Mesothelial cell of epicardium (in vitro differentiated cells): ENCODE measurements at regions not wholly inside any gene's neighbourhood (a gene's known extent, or its start where the extent isn't known, plus 50 kb on each side); places are given as distances from the start of the nearest gene placed in this dataset.

Source experiments
- DNase-seq, 2 experiments: peaks; one replicate each; pipeline ENCODE4 v3.0.0; 2021; ENCODE audit warnings: low spot score in 2 of 2; ENCODE audit not compliant: unreplicated experiment in 2 of 2
- H3K27ac Mint-ChIP-seq: 2 replicates; pipeline ENCODE4 v1.8.0; 2021; ENCODE audit warnings: mixed read lengths
- H3K27me3 Mint-ChIP-seq: 2 replicates; pipeline ENCODE4 v1.8.0; 2021; ENCODE audit warnings: low read depth, mixed read lengths
- H3K36me3 Mint-ChIP-seq: 2 replicates; pipeline ENCODE4 v1.8.0; 2021; ENCODE audit warnings: mixed read lengths
- H3K4me1 Mint-ChIP-seq: 2 replicates; pipeline ENCODE4 v1.8.0; 2021; ENCODE audit warnings: mixed read lengths
- H3K4me3 Mint-ChIP-seq: 2 replicates; pipeline ENCODE4 v1.8.0; 2021; ENCODE audit warnings: mild to moderate bottlenecking, moderate library complexity, mixed read lengths
- H3K9me3 Mint-ChIP-seq: 2 replicates; pipeline ENCODE4 v1.8.0; 2021; ENCODE audit warnings: mixed read lengths
- CTCF ChIP-seq: fragments of 200-600 bp; sonication (generic); IDR thresholded peaks from one replicate; pipeline ENCODE4 v1.5.0; 2021; ENCODE audit warnings: antibody characterized with exemption; ENCODE audit not compliant: unreplicated experiment

GRCh38 chr21:35370671-35371070 lies 321.6 kb upstream of the RUNX1 start:
- no peak for TF ChIP-seq CTCF
- Mint-ChIP-seq H3K4me1 (peaks cover 9% of the 10 kb centered on the region), H3K9me3 (peaks cover 6% of the 10 kb centered on the region), H3K27ac (no peak overlapping the region), H3K36me3 (no peaks in the 10 kb centered on the region), H3K27me3 (no peaks in the 10 kb centered on the region), H3K4me3 (no peak overlapping the region)
- DNase-seq, result no peak

- DNase-seq, result no peak
- Mint-ChIP-seq H3K27ac (no peak overlapping the region), H3K4me1 (peaks cover 9% of the 10 kb centered on the region), H3K36me3 (no peaks in the 10 kb centered on the region), H3K27me3 (no peaks in the 10 kb centered on the region), H3K4me3 (no peak overlapping the region), H3K9me3 (peaks cover 5% of the 10 kb centered on the region)
- no peak for TF ChIP-seq CTCF
Observed at GRCh38 chr21:35370071-35370470, 321.0 kb upstream of the RUNX1 start.

- peaks cover 8% of the 10 kb centered on the region for H3K4me1 Mint-ChIP-seq
- TF ChIP-seq CTCF, result no peak
- H3K36me3 Mint-ChIP-seq, result no peaks in the 10 kb centered on the region
- no peaks in the 10 kb centered on the region for H3K27me3 Mint-ChIP-seq
- no peaks in the 10 kb centered on the region for H3K9me3 Mint-ChIP-seq
- H3K4me3 Mint-ChIP-seq, result no peak overlapping the region
- DNase-seq, result no peak
- no peak overlapping the region for H3K27ac Mint-ChIP-seq
Observed at GRCh38 chr21:35368326-35368725, 319.2 kb upstream of the RUNX1 start.

DNA sequence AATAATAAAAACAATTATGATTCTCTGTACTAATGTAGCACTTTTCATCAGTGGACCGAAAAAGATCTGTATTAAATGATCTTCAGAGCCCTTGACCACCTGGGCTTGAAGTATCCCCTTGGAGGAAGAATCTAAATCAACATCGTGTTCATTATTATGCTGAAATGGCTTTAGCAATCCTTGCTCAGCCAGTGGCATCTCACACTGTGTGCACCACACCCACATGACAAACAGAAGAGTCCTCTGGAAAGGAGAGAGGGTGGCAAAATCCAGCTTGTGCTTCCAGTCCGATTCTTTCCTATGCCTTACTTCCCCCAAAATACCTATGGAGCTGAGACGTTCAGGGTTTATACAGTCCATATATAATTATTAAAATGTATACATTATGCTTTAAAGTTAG lies 318.5 kb upstream of the RUNX1 start:
- Mint-ChIP-seq H3K4me1 (peaks cover 4% of the 10 kb centered on the region), H3K27ac (no peak overlapping the region), H3K27me3 (no peaks in the 10 kb centered on the region), H3K4me3 (no peak overlapping the region), H3K36me3 (no peaks in the 10 kb centered on the region), H3K9me3 (no peaks in the 10 kb centered on the region)
- TF ChIP-seq CTCF, result no peak
- no peak for DNase-seq

- TF ChIP-seq CTCF, result no peak
- Mint-ChIP-seq H3K9me3 (no peaks in the 10 kb centered on the region), H3K36me3 (no peaks in the 10 kb centered on the region), H3K27me3 (no peaks in the 10 kb centered on the region), H3K27ac (peak overlapping the region; percentile 79), H3K4me3 (no peak overlapping the region), H3K4me1 (peaks cover 4% of the 10 kb centered on the region)
- DNase-seq, result no peak
Observed at GRCh38 chr21:35366394-35367080, 317.4 kb upstream of the RUNX1 start.

- H3K4me1 Mint-ChIP-seq, result peaks cover 4% of the 10 kb centered on the region
- H3K9me3 Mint-ChIP-seq, result no peaks in the 10 kb centered on the region
- no peaks in the 10 kb centered on the region for H3K36me3 Mint-ChIP-seq
- DNase-seq, result no peak
- H3K27me3 Mint-ChIP-seq, result no peaks in the 10 kb centered on the region
- no peak overlapping the region for H3K27ac Mint-ChIP-seq
- H3K4me3 Mint-ChIP-seq, result no peak overlapping the region
- TF ChIP-seq CTCF, result no peak
Observed at GRCh38 chr21:35363458-35363857, 314.4 kb upstream of the RUNX1 start.
